ENCODE measurements at regions not wholly inside any gene's neighbourhood (a gene's known extent, or its start where the extent isn't known, plus 50 kb on each side); places are given as distances from the start of the nearest gene placed in this dataset.

GRCh38 chr3:162512488-162512887 lies 1015.9 kb downstream of the OTOL1 start:
- H3K27ac ChIP-seq (ENCODE audit: extremely low read length, insufficient read depth, low read length): no peak overlapping the region
- intact Hi-C loops (cut with micrococcal nuclease; ENCODE audit: unreplicated experiment): no loop called here
- H3K9me3 ChIP-seq (ENCODE audit: low read length): no peaks in the 10 kb centered on the region
- ChIA-PET CTCF (ENCODE audit: low intra/inter-chr PET ratio, low total read pairs) (no interaction called here), POLR2A (no interaction called here)
- H4K20me1 ChIP-seq (ENCODE audit: insufficient read depth, low read length): no peaks in the 10 kb centered on the region
- ATAC-seq (no peak), FAIRE-seq (no peak), DNase-seq (ENCODE audit: low spot score) (no peak)
- WGBS (ENCODE audit: low lambda C conversion rate): 0% methylated on average over 2 of the region's 2 CpGs
- no peak overlapping the region for H2AFZ ChIP-seq (ENCODE audit: low read length)
- no peaks in the 10 kb centered on the region for H3K4me1 ChIP-seq (ENCODE audit: insufficient read depth, low read length)
- no peaks in the 10 kb centered on the region for H3K79me2 ChIP-seq (ENCODE audit: insufficient read depth, low read length)
- TF ChIP-seq ZNF619 (CRISPR knock-in tag; IDR thresholded peaks at IDR 0.05) (no peak), ZNF572 (CRISPR knock-in tag; IDR thresholded peaks at IDR 0.05) (no peak), FOXA3 (CRISPR knock-in tag; IDR thresholded peaks at IDR 0.05) (no peak), ZNF557 (CRISPR knock-in tag; IDR thresholded peaks at IDR 0.05) (no peak), EED (CRISPR knock-in tag; IDR thresholded peaks at IDR 0.05) (no peak), GPN1 (CRISPR knock-in tag; IDR thresholded peaks at IDR 0.05; ENCODE audit: borderline replicate concordance) (no peak), TCF7L2 (IDR thresholded peaks at IDR 0.05; ENCODE audit: low read depth, low read length) (no peak), RBAK (CRISPR knock-in tag; IDR thresholded peaks at IDR 0.05) (no peak), IKZF1 (IDR thresholded peaks at IDR 0.05) (no peak), MAFF (IDR thresholded peaks at IDR 0.05; ENCODE audit: low read depth, low read length) (no peak), JUNB (CRISPR knock-in tag; IDR thresholded peaks at IDR 0.05; ENCODE audit: borderline replicate concordance) (no peak), HOXA7 (CRISPR knock-in tag; IDR thresholded peaks at IDR 0.05) (no peak), U2AF1 (optimal IDR thresholded peaks at IDR 0.05; ENCODE audit: low read depth, low read length) (no peak)
- TF ChIP-seq, protein P1, sequence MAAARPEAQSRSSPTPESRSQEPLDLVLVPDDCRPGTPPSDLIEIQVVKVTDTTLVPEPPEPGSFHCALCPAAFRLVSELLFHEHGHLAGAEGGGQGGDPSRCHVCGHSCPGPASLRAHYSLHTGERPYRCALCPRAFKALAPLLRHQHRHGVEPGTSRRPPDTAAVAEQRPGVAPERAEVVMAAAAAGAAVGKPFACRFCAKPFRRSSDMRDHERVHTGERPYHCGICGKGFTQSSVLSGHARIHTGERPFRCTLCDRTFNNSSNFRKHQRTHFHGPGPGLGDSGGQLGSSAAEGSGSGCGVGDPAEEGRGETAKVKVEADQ (CRISPR knock-in tag; IDR thresholded peaks at IDR 0.05; ENCODE audit: borderline replicate concordance): no peak
- TF ChIP-seq, protein P2, sequence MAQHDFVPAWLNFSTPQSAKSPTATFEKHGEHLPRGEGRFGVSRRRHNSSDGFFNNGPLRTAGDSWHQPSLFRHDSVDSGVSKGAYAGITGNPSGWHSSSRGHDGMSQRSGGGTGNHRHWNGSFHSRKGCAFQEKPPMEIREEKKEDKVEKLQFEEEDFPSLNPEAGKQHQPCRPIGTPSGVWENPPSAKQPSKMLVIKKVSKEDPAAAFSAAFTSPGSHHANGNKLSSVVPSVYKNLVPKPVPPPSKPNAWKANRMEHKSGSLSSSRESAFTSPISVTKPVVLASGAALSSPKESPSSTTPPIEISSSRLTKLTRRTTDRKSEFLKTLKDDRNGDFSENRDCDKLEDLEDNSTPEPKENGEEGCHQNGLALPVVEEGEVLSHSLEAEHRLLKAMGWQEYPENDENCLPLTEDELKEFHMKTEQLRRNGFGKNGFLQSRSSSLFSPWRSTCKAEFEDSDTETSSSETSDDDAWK (CRISPR knock-in tag; IDR thresholded peaks at IDR 0.05): no peak
- TF ChIP-seq, protein P3, sequence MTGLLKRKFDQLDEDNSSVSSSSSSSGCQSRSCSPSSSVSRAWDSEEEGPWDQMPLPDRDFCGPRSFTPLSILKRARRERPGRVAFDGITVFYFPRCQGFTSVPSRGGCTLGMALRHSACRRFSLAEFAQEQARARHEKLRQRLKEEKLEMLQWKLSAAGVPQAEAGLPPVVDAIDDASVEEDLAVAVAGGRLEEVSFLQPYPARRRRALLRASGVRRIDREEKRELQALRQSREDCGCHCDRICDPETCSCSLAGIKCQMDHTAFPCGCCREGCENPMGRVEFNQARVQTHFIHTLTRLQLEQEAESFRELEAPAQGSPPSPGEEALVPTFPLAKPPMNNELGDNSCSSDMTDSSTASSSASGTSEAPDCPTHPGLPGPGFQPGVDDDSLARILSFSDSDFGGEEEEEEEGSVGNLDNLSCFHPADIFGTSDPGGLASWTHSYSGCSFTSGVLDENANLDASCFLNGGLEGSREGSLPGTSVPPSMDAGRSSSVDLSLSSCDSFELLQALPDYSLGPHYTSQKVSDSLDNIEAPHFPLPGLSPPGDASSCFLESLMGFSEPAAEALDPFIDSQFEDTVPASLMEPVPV (CRISPR knock-in tag; IDR thresholded peaks at IDR 0.05): no peak
- no peak overlapping the region for H3K9ac ChIP-seq (ENCODE audit: insufficient read depth, low read depth, low read length)
- H3K27me3 ChIP-seq (ENCODE audit: control insufficient read depth in 1 of 2, insufficient read depth in 2 of 2, low read length in 2 of 2): no peaks in the 10 kb centered on the region
- in situ Hi-C loops (cut with HindIII; ENCODE audit: extremely low pct_ligation_motif_present, low pct_unique_long_range_greater_than_20kb): no loop called here
- no peak overlapping the region for H3K4me3 ChIP-seq (replicated peaks in 1 of 3; ENCODE audit: insufficient read depth in 1 of 3, low read depth in 2 of 3, low read length in 3 of 3)
- BruUV-seq (replicated peaks): no TSS peak
- H3K4me2 ChIP-seq (ENCODE audit: low read depth, low read length): no peak overlapping the region
- no peaks in the 10 kb centered on the region for H3K36me3 ChIP-seq (replicated peaks in 1 of 2; ENCODE audit: control insufficient read depth in 1 of 2, insufficient read depth in 2 of 2, low read length in 2 of 2)

Data from HepG2 (cell line).